ENCODE measurements at regions not wholly inside any gene's neighbourhood (a gene's known extent, or its start where the extent isn't known, plus 50 kb on each side); places are given as distances from the start of the nearest gene placed in this dataset.

- TF ChIP-seq, protein P1, sequence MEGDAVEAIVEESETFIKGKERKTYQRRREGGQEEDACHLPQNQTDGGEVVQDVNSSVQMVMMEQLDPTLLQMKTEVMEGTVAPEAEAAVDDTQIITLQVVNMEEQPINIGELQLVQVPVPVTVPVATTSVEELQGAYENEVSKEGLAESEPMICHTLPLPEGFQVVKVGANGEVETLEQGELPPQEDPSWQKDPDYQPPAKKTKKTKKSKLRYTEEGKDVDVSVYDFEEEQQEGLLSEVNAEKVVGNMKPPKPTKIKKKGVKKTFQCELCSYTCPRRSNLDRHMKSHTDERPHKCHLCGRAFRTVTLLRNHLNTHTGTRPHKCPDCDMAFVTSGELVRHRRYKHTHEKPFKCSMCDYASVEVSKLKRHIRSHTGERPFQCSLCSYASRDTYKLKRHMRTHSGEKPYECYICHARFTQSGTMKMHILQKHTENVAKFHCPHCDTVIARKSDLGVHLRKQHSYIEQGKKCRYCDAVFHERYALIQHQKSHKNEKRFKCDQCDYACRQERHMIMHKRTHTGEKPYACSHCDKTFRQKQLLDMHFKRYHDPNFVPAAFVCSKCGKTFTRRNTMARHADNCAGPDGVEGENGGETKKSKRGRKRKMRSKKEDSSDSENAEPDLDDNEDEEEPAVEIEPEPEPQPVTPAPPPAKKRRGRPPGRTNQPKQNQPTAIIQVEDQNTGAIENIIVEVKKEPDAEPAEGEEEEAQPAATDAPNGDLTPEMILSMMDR (conservative IDR thresholded peaks at IDR 0.05), result no peak
- no peak for TF ChIP-seq ZFX (IDR thresholded peaks at IDR 0.05)
Observed at GRCh38 chr3:106317141-106318055, 448.6 kb upstream of the CBLB start.
